HS-5 (cell line): ENCODE measurements at regions not wholly inside any gene's neighbourhood (a gene's known extent, or its start where the extent isn't known, plus 50 kb on each side); places are given as distances from the start of the nearest gene placed in this dataset.

Experiments used
- DNase-seq: peaks from one replicate; pipeline ENCODE4 v3.0.0-alpha.2; 2012; ENCODE audit warnings: low read depth

- DNase-seq: no peak
Observed at GRCh38 chr4:4961936-4962335, 57.3 kb downstream of the CYTL1 start.

GRCh38 chr4:4962928-4963327, 56.3 kb downstream of the CYTL1 start:
- no peak for DNase-seq
